MM.1S (cell line): ENCODE measurements at regions not wholly inside any gene's neighbourhood (a gene's known extent, or its start where the extent isn't known, plus 50 kb on each side); places are given as distances from the start of the nearest gene placed in this dataset.

ENCODE experiments used
- DNase-seq: peaks from one replicate; pipeline ENCODE4 v3.0.0-alpha.2; 2015
- H2AFZ ChIP-seq: fragments of 300-600 bp; sonication (generic); 2 replicates; pipeline ENCODE4 v1.6.0; 2016; ENCODE audit warnings: antibody characterized with exemption, low read length
- H3F3A ChIP-seq: fragments of 300-600 bp; sonication (generic); 2 replicates; pipeline ENCODE4 v1.6.1; 2016; ENCODE audit warnings: mild to moderate bottlenecking, antibody characterized with exemption, low read length, moderate library complexity, mixed read lengths; ENCODE audit not compliant: insufficient read depth
- H3K27ac ChIP-seq: fragments of 300-600 bp; sonication (generic); 2 replicates; pipeline ENCODE4 v1.5.1; 2016; ENCODE audit warnings: mild to moderate bottlenecking, low read length
- H3K27me3 ChIP-seq: fragments of 300-600 bp; sonication (generic); replicated peaks from 2 replicates; pipeline ENCODE4 v1.6.0; 2016; ENCODE audit warnings: low read length; ENCODE audit not compliant: insufficient read depth
- H3K36me3 ChIP-seq: fragments of 300-600 bp; sonication (generic); replicated peaks from 2 replicates; pipeline ENCODE4 v1.6.1; 2016; ENCODE audit warnings: mild to moderate bottlenecking, low read length, mixed read lengths; ENCODE audit not compliant: insufficient read depth
- H3K4me1 ChIP-seq: fragments of 300-600 bp; sonication (generic); 2 replicates; pipeline ENCODE4 v1.6.1; 2016; ENCODE audit warnings: low read length, mixed read lengths
- H3K4me2 ChIP-seq: fragments of 300-600 bp; sonication (generic); 2 replicates; pipeline ENCODE4 v1.6.0; 2016; ENCODE audit warnings: low read depth, low read length
- H3K4me3 ChIP-seq: fragments of 300-600 bp; sonication (generic); 2 replicates; pipeline ENCODE4 v1.5.1; 2016; ENCODE audit warnings: low read length, mixed read lengths
- H3K79me2 ChIP-seq: fragments of 300-600 bp; sonication (generic); 2 replicates; pipeline ENCODE4 v1.6.1; 2016; ENCODE audit warnings: mixed run types, low read length, mixed read lengths
- H3K9ac ChIP-seq: fragments of 300-600 bp; sonication (generic); 2 replicates; pipeline ENCODE4 v1.6.1; 2016; ENCODE audit warnings: low read length, mixed read lengths
- H3K9me2 ChIP-seq: fragments of 300-600 bp; sonication (generic); replicated peaks from 2 replicates; pipeline ENCODE4 v1.6.1; 2016; ENCODE audit warnings: mild to moderate bottlenecking, low read length, mixed read lengths; ENCODE audit not compliant: insufficient read depth
- H3K9me3 ChIP-seq: fragments of 300-600 bp; sonication (generic); replicated peaks from 2 replicates; pipeline ENCODE4 v1.6.1; 2016; ENCODE audit warnings: mild to moderate bottlenecking, low read length, mixed read lengths; ENCODE audit not compliant: insufficient read depth
- H4K20me1 ChIP-seq: fragments of 300-600 bp; sonication (generic); 2 replicates; pipeline ENCODE4 v1.6.1; 2016; ENCODE audit warnings: mild to moderate bottlenecking, low read length, moderate library complexity, mixed read lengths; ENCODE audit not compliant: insufficient read depth
- EZH2 ChIP-seq: fragments of 300-600 bp; sonication (generic); optimal IDR thresholded peaks from 2 replicates; pipeline ENCODE3; 2017; ENCODE audit warnings: low read depth, mild to moderate bottlenecking, antibody characterized with exemption, low read length, mixed read lengths
- EZH2phosphoT487 ChIP-seq: fragments of 300-600 bp; sonication (generic); IDR thresholded peaks from 2 replicates; pipeline ENCODE4 v1.6.1; 2018; ENCODE audit warnings: antibody characterized with exemption, low read length
- TF ChIP-seq, protein P1 (sequence below): fragments of 300-600 bp; sonication (generic); IDR thresholded peaks from 2 replicates; pipeline ENCODE4 v1.5.1; 2016; ENCODE audit warnings: antibody characterized with exemption, low read length, mixed read lengths

DNA sequence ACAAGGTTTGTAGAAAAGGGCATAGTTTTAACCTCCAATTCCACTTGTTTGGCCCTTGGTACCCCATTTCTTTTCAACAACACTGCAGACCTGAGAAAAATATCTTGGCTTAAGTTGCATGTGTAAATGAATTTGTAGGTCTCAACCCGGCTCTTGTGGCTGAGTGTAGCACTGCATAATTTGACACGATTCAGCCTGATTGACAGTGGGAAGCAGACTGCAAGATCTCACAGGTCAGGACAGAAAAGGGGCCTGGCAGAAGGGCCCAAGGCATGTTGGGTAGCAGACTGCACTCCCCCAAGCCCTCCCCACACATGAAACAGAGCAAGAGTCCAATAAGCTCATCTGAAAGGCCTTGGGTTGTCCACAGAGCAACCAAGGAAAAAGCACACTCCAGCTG is 169.7 kb upstream of the SMARCA2 start:
- Histone ChIP-seq H3K4me1 (no peaks in the 10 kb centered on the region), H3K9me3 (no peaks in the 10 kb centered on the region), H4K20me1 (no peaks in the 10 kb centered on the region), H3K4me2 (no peak overlapping the region), H3K36me3 (no peaks in the 10 kb centered on the region), H3K27ac (no peak overlapping the region), H3K4me3 (no peak overlapping the region), H3K27me3 (no peaks in the 10 kb centered on the region), H3K9ac (no peak overlapping the region), H3K79me2 (no peaks in the 10 kb centered on the region), H2AFZ (no peak overlapping the region), H3F3A (no peaks in the 10 kb centered on the region), H3K9me2 (no peaks in the 10 kb centered on the region)
- TF ChIP-seq, protein P1, sequence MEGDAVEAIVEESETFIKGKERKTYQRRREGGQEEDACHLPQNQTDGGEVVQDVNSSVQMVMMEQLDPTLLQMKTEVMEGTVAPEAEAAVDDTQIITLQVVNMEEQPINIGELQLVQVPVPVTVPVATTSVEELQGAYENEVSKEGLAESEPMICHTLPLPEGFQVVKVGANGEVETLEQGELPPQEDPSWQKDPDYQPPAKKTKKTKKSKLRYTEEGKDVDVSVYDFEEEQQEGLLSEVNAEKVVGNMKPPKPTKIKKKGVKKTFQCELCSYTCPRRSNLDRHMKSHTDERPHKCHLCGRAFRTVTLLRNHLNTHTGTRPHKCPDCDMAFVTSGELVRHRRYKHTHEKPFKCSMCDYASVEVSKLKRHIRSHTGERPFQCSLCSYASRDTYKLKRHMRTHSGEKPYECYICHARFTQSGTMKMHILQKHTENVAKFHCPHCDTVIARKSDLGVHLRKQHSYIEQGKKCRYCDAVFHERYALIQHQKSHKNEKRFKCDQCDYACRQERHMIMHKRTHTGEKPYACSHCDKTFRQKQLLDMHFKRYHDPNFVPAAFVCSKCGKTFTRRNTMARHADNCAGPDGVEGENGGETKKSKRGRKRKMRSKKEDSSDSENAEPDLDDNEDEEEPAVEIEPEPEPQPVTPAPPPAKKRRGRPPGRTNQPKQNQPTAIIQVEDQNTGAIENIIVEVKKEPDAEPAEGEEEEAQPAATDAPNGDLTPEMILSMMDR: no peak
- TF ChIP-seq EZH2 (no peak), EZH2phosphoT487 (no peak)
- DNase-seq: no peak

DNA sequence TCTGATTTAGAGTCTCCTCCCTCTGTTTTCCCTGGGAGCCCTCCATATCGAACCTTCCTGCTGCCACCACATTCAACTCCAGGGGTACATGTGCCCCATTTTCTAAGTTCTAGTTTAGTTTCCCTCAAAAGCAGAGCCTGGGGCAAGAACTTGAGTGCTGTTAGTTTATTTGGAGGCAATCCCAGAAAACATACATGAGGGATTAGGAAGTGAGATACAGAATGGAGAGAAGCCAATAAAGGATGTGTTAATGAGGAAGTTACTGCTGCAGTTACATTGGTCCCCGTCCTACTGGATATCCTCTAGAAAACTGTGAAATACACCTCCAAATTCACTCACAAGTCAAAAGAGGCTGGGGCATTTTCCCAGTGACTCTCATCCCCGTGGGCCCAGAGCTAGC is 159.4 kb upstream of the SMARCA2 start:
- Histone ChIP-seq H3K27ac (no peak overlapping the region), H3K36me3 (no peaks in the 10 kb centered on the region), H3K9me2 (no peaks in the 10 kb centered on the region), H2AFZ (no peak overlapping the region), H4K20me1 (no peaks in the 10 kb centered on the region), H3K79me2 (no peaks in the 10 kb centered on the region), H3K9me3 (no peaks in the 10 kb centered on the region), H3K4me2 (no peak overlapping the region), H3K4me3 (no peak overlapping the region), H3F3A (no peaks in the 10 kb centered on the region), H3K27me3 (no peaks in the 10 kb centered on the region), H3K4me1 (no peaks in the 10 kb centered on the region), H3K9ac (no peak overlapping the region)
- DNase-seq: no peak
- TF ChIP-seq EZH2 (no peak), EZH2phosphoT487 (no peak)
- TF ChIP-seq, protein P1: no peak

DNA sequence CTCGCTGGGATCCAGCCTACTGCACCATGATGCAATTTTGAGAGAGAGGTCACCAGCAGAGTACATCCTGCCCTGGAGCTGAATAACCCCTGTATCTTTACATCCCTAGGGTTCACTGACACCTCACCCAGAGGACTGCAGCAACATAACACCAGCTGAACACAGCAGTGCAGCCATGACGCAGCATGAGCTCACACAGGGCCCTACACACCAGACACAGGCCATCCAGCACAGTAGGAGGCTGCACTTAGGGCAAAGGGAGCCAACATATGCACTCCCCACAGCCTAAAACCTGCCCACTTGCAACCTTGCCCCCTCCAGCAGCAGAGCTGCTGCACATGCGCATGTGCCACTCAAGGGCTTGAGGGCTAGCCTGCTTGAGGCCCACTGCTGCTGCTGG is 157.3 kb upstream of the SMARCA2 start:
- no peak overlapping the region for H2AFZ ChIP-seq
- H3K27ac ChIP-seq: no peak overlapping the region
- H3K36me3 ChIP-seq: no peaks in the 10 kb centered on the region
- DNase-seq: no peak
- no peaks in the 10 kb centered on the region for H3K79me2 ChIP-seq
- no peak overlapping the region for H3K9ac ChIP-seq
- H3K4me1 ChIP-seq: no peaks in the 10 kb centered on the region
- H3K4me2 ChIP-seq: no peak overlapping the region
- H3K9me3 ChIP-seq: no peaks in the 10 kb centered on the region
- TF ChIP-seq EZH2 (no peak), EZH2phosphoT487 (no peak)
- TF ChIP-seq, protein P1: no peak
- no peaks in the 10 kb centered on the region for H3K9me2 ChIP-seq
- no peaks in the 10 kb centered on the region for H4K20me1 ChIP-seq
- no peaks in the 10 kb centered on the region for H3F3A ChIP-seq
- H3K4me3 ChIP-seq: no peak overlapping the region
- no peaks in the 10 kb centered on the region for H3K27me3 ChIP-seq

DNA sequence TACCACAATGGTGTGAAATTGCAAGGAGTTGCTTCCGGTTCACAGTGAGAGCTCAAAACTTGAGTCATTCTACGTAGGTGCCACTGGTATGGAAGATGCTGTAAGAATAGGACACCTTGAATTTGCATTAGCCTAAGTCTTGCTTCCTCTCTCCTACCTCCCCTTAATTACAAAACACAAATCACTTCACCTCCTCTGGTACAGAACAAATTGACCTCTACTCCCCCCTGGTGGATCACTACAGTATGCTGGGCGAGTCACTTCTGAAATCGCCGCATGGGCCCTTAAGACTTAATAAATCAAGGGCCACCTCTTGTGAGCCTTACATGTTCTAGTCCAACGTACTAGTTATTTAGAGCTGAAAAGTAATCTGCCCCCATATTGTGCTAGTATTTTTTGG is 145.3 kb upstream of the SMARCA2 start:
- no peaks in the 10 kb centered on the region for H3K9me2 ChIP-seq
- H3K4me3 ChIP-seq: no peak overlapping the region
- TF ChIP-seq EZH2phosphoT487: no peak
- TF ChIP-seq, protein P1: peak; percentile 72
- no peak overlapping the region for H3K9ac ChIP-seq
- H4K20me1 ChIP-seq: no peaks in the 10 kb centered on the region
- no peaks in the 10 kb centered on the region for H3K36me3 ChIP-seq
- no peak overlapping the region for H3K27ac ChIP-seq
- peak; percentile 72 for DNase-seq
- H3F3A ChIP-seq: peaks cover 5% of the 10 kb centered on the region; the same call in 1 of the 2 replicates
- no peaks in the 10 kb centered on the region for H3K9me3 ChIP-seq
- no peaks in the 10 kb centered on the region for H3K79me2 ChIP-seq
- H3K4me2 ChIP-seq: peak overlapping the region; percentile 10; the same call in 1 of the 2 replicates
- peaks cover 31% of the 10 kb centered on the region for H3K4me1 ChIP-seq
- H3K27me3 ChIP-seq: no peaks in the 10 kb centered on the region
- no peak overlapping the region for H2AFZ ChIP-seq
